Neural cell (in vitro differentiated cells): ENCODE measurements at regions not wholly inside any gene's neighbourhood (a gene's known extent, or its start where the extent isn't known, plus 50 kb on each side); places are given as distances from the start of the nearest gene placed in this dataset.

Experiments
- H2AFZ ChIP-seq: fragments of 200-600, 300-800 bp; sonication (generic), shearing (Covaris generic); 2 replicates; pipeline ENCODE4 v1.6.0; 2014; ENCODE audit warnings: low read depth, mild to moderate bottlenecking, antibody characterized with exemption, low read length, moderate library complexity
- H3F3A ChIP-seq: fragments of 200-600 bp; shearing (Covaris generic); 2 replicates; pipeline ENCODE4 v1.6.1; 2016; ENCODE audit warnings: mild to moderate bottlenecking, moderate library complexity, mixed read lengths, antibody characterized with exemption, low read length; ENCODE audit not compliant: insufficient read depth, poor library complexity, severe bottlenecking
- H3K27ac ChIP-seq: fragments of 200-600, 300-800 bp; sonication (generic), shearing (Covaris generic); 2 replicates; pipeline ENCODE4 v1.5.1; 2014; ENCODE audit warnings: mild to moderate bottlenecking, low read length, moderate library complexity
- H3K27me3 ChIP-seq: fragments of 300-800, 200-600 bp; sonication (generic), shearing (Covaris generic); 2 replicates; pipeline ENCODE4 v1.6.0; 2014; ENCODE audit warnings: mild to moderate bottlenecking, low read depth, low read length, moderate library complexity; ENCODE audit not compliant: insufficient read depth
- H3K36me3 ChIP-seq: fragments of 300-800, 200-600 bp; sonication (generic), shearing (Covaris generic); 2 replicates; pipeline ENCODE4 v1.5.1; 2014; ENCODE audit warnings: mild to moderate bottlenecking, antibody characterized with exemption, low read length, moderate library complexity; ENCODE audit not compliant: insufficient read depth
- H3K4me2 ChIP-seq: fragments of 300-800, 200-600 bp; sonication (generic), shearing (Covaris generic); 2 replicates; pipeline ENCODE4 v1.6.0; 2014; ENCODE audit warnings: mild to moderate bottlenecking, low read length
- H3K4me3 ChIP-seq: fragments of 300-800, 200-600 bp; sonication (generic), shearing (Covaris generic); 2 replicates; pipeline ENCODE4 v1.5.1; 2014; ENCODE audit warnings: mild to moderate bottlenecking, low read length, moderate library complexity
- H3K79me2 ChIP-seq: fragments of 200-600 bp; shearing (Covaris generic); replicated peaks from 2 replicates; pipeline ENCODE4 v1.6.0; 2014; ENCODE audit warnings: mild to moderate bottlenecking, low read length, moderate library complexity; ENCODE audit not compliant: insufficient read depth
- H3K9ac ChIP-seq: fragments of 300-800, 200-600 bp; sonication (generic), shearing (Covaris generic); 2 replicates; pipeline ENCODE4 v1.6.1; 2016; ENCODE audit warnings: mild to moderate bottlenecking, low read length, mixed read lengths
- H3K9me2 ChIP-seq: fragments of 200-600 bp; shearing (Covaris generic); 2 replicates; pipeline ENCODE4 v1.6.1; 2016; ENCODE audit warnings: mild to moderate bottlenecking, low read length, mixed read lengths; ENCODE audit not compliant: insufficient read depth
- H3K9me3 ChIP-seq: fragments of 200-600, 300-800 bp; sonication (generic), shearing (Covaris generic); 2 replicates; pipeline ENCODE4 v1.6.1; 2016; ENCODE audit warnings: mild to moderate bottlenecking, mixed run types, low read length, moderate library complexity, mixed read lengths
- H4K20me1 ChIP-seq: fragments of 200-600 bp; shearing (Covaris generic); 2 replicates; pipeline ENCODE4 v1.6.1; 2016; ENCODE audit warnings: mild to moderate bottlenecking, mixed run types; ENCODE audit not compliant: insufficient read depth
- CTCF ChIP-seq: fragments of 450-650 bp; IDR thresholded peaks from 2 replicates; pipeline ENCODE4 v1.5.1; 2014; ENCODE audit warnings: antibody characterized with exemption, mild to moderate bottlenecking, moderate library complexity; ENCODE audit not compliant: poor library complexity, severe bottlenecking
- EP300 ChIP-seq: fragments of 450-650 bp; conservative IDR thresholded peaks from 2 replicates; pipeline ENCODE4 v1.6.1; 2014; ENCODE audit warnings: antibody characterized with exemption, mild to moderate bottlenecking, moderate library complexity; ENCODE audit not compliant: poor library complexity, severe bottlenecking
- EZH2 ChIP-seq: fragments of 200-600, 300-800 bp; shearing (Covaris generic), sonication (generic); IDR thresholded peaks from 2 replicates; pipeline ENCODE4 v1.6.1; 2014; ENCODE audit warnings: antibody characterized with exemption, low read length, borderline replicate concordance, mild to moderate bottlenecking; ENCODE audit not compliant: insufficient read depth, poor library complexity, severe bottlenecking
- MXI1 ChIP-seq: fragments of 450-650 bp; conservative IDR thresholded peaks from 2 replicates; pipeline ENCODE4 v1.6.1; 2014; ENCODE audit warnings: antibody characterized with exemption, mild to moderate bottlenecking; ENCODE audit not compliant: poor library complexity, severe bottlenecking
- POLR2AphosphoS5 ChIP-seq: IDR thresholded peaks from 2 replicates; pipeline ENCODE4 v1.6.1; 2012
- RAD21 ChIP-seq: fragments of 450-650 bp; conservative IDR thresholded peaks from 2 replicates; pipeline ENCODE4 v1.6.1; 2014; ENCODE audit warnings: antibody characterized with exemption, mild to moderate bottlenecking, moderate library complexity
- SMC3 ChIP-seq: fragments of 450-650 bp; conservative IDR thresholded peaks from 2 replicates; pipeline ENCODE4 v1.6.1; 2014; ENCODE audit warnings: antibody characterized with exemption, mild to moderate bottlenecking, moderate library complexity; ENCODE audit not compliant: poor library complexity
- TAF1 ChIP-seq: IDR thresholded peaks from 2 replicates; pipeline ENCODE4 v1.6.1; 2012; ENCODE audit warnings: low read depth
- TF ChIP-seq, protein P1 (sequence below): IDR thresholded peaks from 2 replicates; pipeline ENCODE4 v1.6.1; 2012; ENCODE audit warnings: borderline replicate concordance

DNA sequence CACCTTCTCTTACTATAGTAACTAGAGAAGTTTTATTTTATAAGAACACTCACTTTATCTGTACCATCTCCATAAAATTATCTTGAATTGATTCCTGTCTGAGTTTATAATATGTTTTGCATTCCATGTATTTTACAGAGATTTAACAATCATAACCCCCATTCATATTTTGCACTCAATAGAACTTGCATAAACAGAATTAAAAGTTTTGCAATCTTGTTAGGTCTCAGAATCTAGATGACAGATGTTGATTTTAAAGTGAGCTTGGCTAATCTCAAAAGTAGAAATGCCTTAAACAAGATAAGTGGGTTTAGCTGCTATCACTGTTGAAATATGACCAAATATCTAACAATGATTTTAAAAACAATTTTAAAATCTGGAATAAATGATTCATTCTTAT lies 107.9 kb upstream of the EPHA6 start:
- no peak overlapping the region for H3K4me3 ChIP-seq
- no peaks in the 10 kb centered on the region for H3K79me2 ChIP-seq
- H3K4me2 ChIP-seq, result no peak overlapping the region
- no peak overlapping the region for H3K27ac ChIP-seq
- no peak overlapping the region for H2AFZ ChIP-seq
- no peaks in the 10 kb centered on the region for H3K9me2 ChIP-seq
- H3F3A ChIP-seq, result no peaks in the 10 kb centered on the region
- no peak for TF ChIP-seq TAF1
- TF ChIP-seq RAD21, result no peak
- TF ChIP-seq CTCF, result no peak
- TF ChIP-seq MXI1, result no peak
- TF ChIP-seq, protein P1, sequence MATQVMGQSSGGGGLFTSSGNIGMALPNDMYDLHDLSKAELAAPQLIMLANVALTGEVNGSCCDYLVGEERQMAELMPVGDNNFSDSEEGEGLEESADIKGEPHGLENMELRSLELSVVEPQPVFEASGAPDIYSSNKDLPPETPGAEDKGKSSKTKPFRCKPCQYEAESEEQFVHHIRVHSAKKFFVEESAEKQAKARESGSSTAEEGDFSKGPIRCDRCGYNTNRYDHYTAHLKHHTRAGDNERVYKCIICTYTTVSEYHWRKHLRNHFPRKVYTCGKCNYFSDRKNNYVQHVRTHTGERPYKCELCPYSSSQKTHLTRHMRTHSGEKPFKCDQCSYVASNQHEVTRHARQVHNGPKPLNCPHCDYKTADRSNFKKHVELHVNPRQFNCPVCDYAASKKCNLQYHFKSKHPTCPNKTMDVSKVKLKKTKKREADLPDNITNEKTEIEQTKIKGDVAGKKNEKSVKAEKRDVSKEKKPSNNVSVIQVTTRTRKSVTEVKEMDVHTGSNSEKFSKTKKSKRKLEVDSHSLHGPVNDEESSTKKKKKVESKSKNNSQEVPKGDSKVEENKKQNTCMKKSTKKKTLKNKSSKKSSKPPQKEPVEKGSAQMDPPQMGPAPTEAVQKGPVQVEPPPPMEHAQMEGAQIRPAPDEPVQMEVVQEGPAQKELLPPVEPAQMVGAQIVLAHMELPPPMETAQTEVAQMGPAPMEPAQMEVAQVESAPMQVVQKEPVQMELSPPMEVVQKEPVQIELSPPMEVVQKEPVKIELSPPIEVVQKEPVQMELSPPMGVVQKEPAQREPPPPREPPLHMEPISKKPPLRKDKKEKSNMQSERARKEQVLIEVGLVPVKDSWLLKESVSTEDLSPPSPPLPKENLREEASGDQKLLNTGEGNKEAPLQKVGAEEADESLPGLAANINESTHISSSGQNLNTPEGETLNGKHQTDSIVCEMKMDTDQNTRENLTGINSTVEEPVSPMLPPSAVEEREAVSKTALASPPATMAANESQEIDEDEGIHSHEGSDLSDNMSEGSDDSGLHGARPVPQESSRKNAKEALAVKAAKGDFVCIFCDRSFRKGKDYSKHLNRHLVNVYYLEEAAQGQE, result no peak
- TF ChIP-seq SMC3, result no peak
- TF ChIP-seq EP300, result no peak
- no peak for TF ChIP-seq POLR2AphosphoS5
- no peak for TF ChIP-seq EZH2
- no peaks in the 10 kb centered on the region for H3K9me3 ChIP-seq
- H4K20me1 ChIP-seq, result no peaks in the 10 kb centered on the region
- no peak overlapping the region for H3K9ac ChIP-seq
- H3K36me3 ChIP-seq, result no peaks in the 10 kb centered on the region
- H3K27me3 ChIP-seq, result no peaks in the 10 kb centered on the region

- Histone ChIP-seq H3F3A (no peaks in the 10 kb centered on the region), H3K79me2 (no peaks in the 10 kb centered on the region), H3K27ac (no peak overlapping the region), H3K4me2 (no peak overlapping the region), H3K9me2 (no peaks in the 10 kb centered on the region), H4K20me1 (no peaks in the 10 kb centered on the region), H3K36me3 (no peaks in the 10 kb centered on the region), H3K9ac (no peak overlapping the region), H3K27me3 (no peaks in the 10 kb centered on the region), H3K4me3 (no peak overlapping the region), H2AFZ (no peak overlapping the region), H3K9me3 (peaks cover 4% of the 10 kb centered on the region)
- TF ChIP-seq EZH2 (no peak), POLR2AphosphoS5 (no peak)
Measured at GRCh38 chr3:96711816-96712215, 102.6 kb upstream of the EPHA6 start.

DNA sequence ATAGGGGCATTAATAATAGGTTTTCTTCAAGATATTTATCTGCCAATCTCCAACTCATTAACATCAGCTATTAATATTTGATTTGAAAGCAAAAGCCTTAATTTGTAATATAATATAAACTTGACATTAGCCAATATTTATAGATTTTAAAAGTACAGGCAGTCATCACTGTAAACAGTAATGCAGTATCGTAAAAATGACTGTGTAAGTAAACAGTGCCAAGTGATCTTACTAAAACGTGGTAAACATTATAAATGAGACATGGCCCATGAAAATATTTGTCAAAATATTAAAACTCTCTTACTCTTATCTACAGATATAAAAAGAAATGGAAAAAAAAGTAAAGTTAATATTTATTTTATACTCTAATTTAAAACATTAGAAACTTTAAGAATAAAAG lies 101.6 kb upstream of the EPHA6 start:
- no peak overlapping the region for H3K4me3 ChIP-seq
- H3K9ac ChIP-seq, result no peak overlapping the region
- H3K4me2 ChIP-seq, result no peak overlapping the region
- no peaks in the 10 kb centered on the region for H3K27me3 ChIP-seq
- H3K9me3 ChIP-seq, result peaks cover 4% of the 10 kb centered on the region
- no peaks in the 10 kb centered on the region for H4K20me1 ChIP-seq
- H3F3A ChIP-seq, result no peaks in the 10 kb centered on the region
- H3K9me2 ChIP-seq, result no peaks in the 10 kb centered on the region
- H2AFZ ChIP-seq, result no peak overlapping the region
- H3K36me3 ChIP-seq, result no peaks in the 10 kb centered on the region
- TF ChIP-seq CTCF (no peak), EP300 (no peak), SMC3 (no peak), POLR2AphosphoS5 (no peak), MXI1 (no peak), TAF1 (no peak)
- TF ChIP-seq, protein P1, result no peak
- H3K27ac ChIP-seq, result no peak overlapping the region
- no peaks in the 10 kb centered on the region for H3K79me2 ChIP-seq
